BJ (cell line): ENCODE measurements at regions not wholly inside any gene's neighbourhood (a gene's known extent, or its start where the extent isn't known, plus 50 kb on each side); places are given as distances from the start of the nearest gene placed in this dataset.

Experiments used
- CTCF ChIA-PET: fragments of 350-600 bp; formaldehyde crosslinking; extraction: SDS; loops from one replicate; lab custom pipeline; 2021; ENCODE audit warnings: antibody characterized with exemption, inconsistent platforms; lab: Yijun Ruan, JAX
- POLR2A ChIA-PET: fragments of 300-600 bp; sonication (Branson Sonifier 250); formaldehyde crosslinking; extraction: SDS; loops from one replicate; lab custom pipeline; 2021; ENCODE audit warnings: antibody characterized with exemption; lab: Charles Lee
- DNase-seq: peaks from one replicate; pipeline ENCODE4 v3.0.0-alpha.2; 2011; ENCODE audit warnings: low read depth
- H3K27me3 ChIP-seq: 2 replicates; pipeline ENCODE4 v1.6.0; 2011; ENCODE audit warnings: low read length; ENCODE audit not compliant: control insufficient read depth, insufficient read depth
- H3K36me3 ChIP-seq: 2 replicates; pipeline ENCODE4 v1.5.1; 2011; ENCODE audit warnings: low read length; ENCODE audit not compliant: control insufficient read depth, insufficient read depth
- H3K4me3 ChIP-seq: 2 replicates; pipeline ENCODE4 v1.5.1; 2011; ENCODE audit warnings: low read depth, mild to moderate bottlenecking, control low read depth, low read length
- CTCF ChIP-seq: IDR thresholded peaks from 2 replicates; pipeline ENCODE4 v1.5.1; 2011; ENCODE audit warnings: low read depth, mild to moderate bottlenecking, control low read depth, inconsistent platforms, low read length, moderate library complexity; ENCODE audit not compliant: insufficient read depth

GRCh38 chr4:184526228-184526627 lies 51.9 kb upstream of the IRF2 start:
- Histone ChIP-seq H3K4me3 (no peak overlapping the region), H3K27me3 (peaks cover 3% of the 10 kb centered on the region), H3K36me3 (no peaks in the 10 kb centered on the region)
- no peak for DNase-seq
- ChIA-PET POLR2A (no interaction called here), CTCF (interaction anchor here (1.3 to 1.7 kb wide), 2 partner anchors 11 to 22 kb away, joined by 3 to 5 read pairs; no protein-coding TSS in a partner anchor)
- no peak for TF ChIP-seq CTCF
